ENCODE measurements at regions not wholly inside any gene's neighbourhood (a gene's known extent, or its start where the extent isn't known, plus 50 kb on each side); places are given as distances from the start of the nearest gene placed in this dataset.

GRCh38 chr1:232227306-232227705 is 402.6 kb downstream of the SIPA1L2 start:
- TF ChIP-seq FOXK1 (CRISPR knock-in tag; IDR thresholded peaks at IDR 0.05): no peak
- TF ChIP-seq USF2 (CRISPR knock-in tag; IDR thresholded peaks at IDR 0.05): no peak
- TF ChIP-seq MAX (CRISPR knock-in tag; IDR thresholded peaks at IDR 0.05): no peak
- no peak for TF ChIP-seq TEAD4 (CRISPR knock-in tag; IDR thresholded peaks at IDR 0.05)
- TF ChIP-seq GRHL2 (CRISPR knock-in tag; IDR thresholded peaks at IDR 0.05; ENCODE audit: insufficient replicate concordance, severe bottlenecking): no peak
- no peak for TF ChIP-seq ZBTB43 (CRISPR knock-in tag; IDR thresholded peaks at IDR 0.05)
- peaks cover 53% of the 10 kb centered on the region for H3K4me1 Mint-ChIP-seq
- no peaks in the 10 kb centered on the region for H3K9me3 Mint-ChIP-seq
- H3K36me3 Mint-ChIP-seq: peaks cover 25% of the 10 kb centered on the region
- ChIA-PET POLR2A (interaction anchor here (0.7 kb wide), 1 partner anchor 858 kb away, joined by 3 read pairs; no protein-coding TSS in a partner anchor), CTCF (interaction anchor here (0.8 to 1.2 kb wide), 4 partner anchors 16 to 344 kb away, joined by 3 to 4 read pairs (median 4); no protein-coding TSS in a partner anchor)
- peak overlapping the region; percentile 32 for H3K4me3 Mint-ChIP-seq
- H3K27me3 Mint-ChIP-seq (ENCODE audit: low read depth): peaks cover 56% of the 10 kb centered on the region
- ATAC-seq: peak; percentile 12; the same call in 1 of the 2 replicates
- DNase-seq (ENCODE audit: low spot score): no peak
- no peak overlapping the region for H3K27ac Mint-ChIP-seq

- H3K9me3 Mint-ChIP-seq: no peaks in the 10 kb centered on the region
- peaks cover 22% of the 10 kb centered on the region for H3K36me3 Mint-ChIP-seq
- POLR2A ChIA-PET: interaction anchor here (0.6 to 1.5 kb wide), 9 partner anchors 9 to 717 kb away, joined by 3 to 7 read pairs (median 4); partner anchors contain the start of gene MAP10
- H3K4me1 Mint-ChIP-seq: peaks cover 53% of the 10 kb centered on the region
- H3K27ac Mint-ChIP-seq: peak overlapping the region; percentile 46
- no peak for TF ChIP-seq NFE2L1 (CRISPR knock-in tag; IDR thresholded peaks at IDR 0.05)
- no peak for TF ChIP-seq SMAD3 (CRISPR knock-in tag; IDR thresholded peaks at IDR 0.05; ENCODE audit: borderline replicate concordance)
- no peak for TF ChIP-seq NFYB (CRISPR knock-in tag; conservative IDR thresholded peaks at IDR 0.05; ENCODE audit: low read depth)
- TF ChIP-seq OVOL2 (CRISPR knock-in tag; IDR thresholded peaks at IDR 0.05; ENCODE audit: borderline replicate concordance): no peak
- no peak for TF ChIP-seq CDX4 (CRISPR knock-in tag; IDR thresholded peaks at IDR 0.05; ENCODE audit: borderline replicate concordance)
- no peak for TF ChIP-seq ZNF138 (CRISPR knock-in tag; conservative IDR thresholded peaks at IDR 0.05)
- no peak for TF ChIP-seq JAZF1 (CRISPR knock-in tag; IDR thresholded peaks at IDR 0.05)
- TF ChIP-seq JUN (CRISPR knock-in tag; IDR thresholded peaks at IDR 0.05): no peak
- TF ChIP-seq ZNF532 (CRISPR knock-in tag; IDR thresholded peaks at IDR 0.05; ENCODE audit: borderline replicate concordance): no peak
- TF ChIP-seq ZNF263 (CRISPR knock-in tag; IDR thresholded peaks at IDR 0.05; ENCODE audit: low read depth): no peak
- no peak for TF ChIP-seq MYBL2 (CRISPR knock-in tag; IDR thresholded peaks at IDR 0.05)
- no peak for TF ChIP-seq KAT7 (CRISPR knock-in tag; IDR thresholded peaks at IDR 0.05; ENCODE audit: borderline replicate concordance)
- CTCF ChIA-PET: interaction anchor here (1.0 to 2.0 kb wide), 6 partner anchors 15 to 401 kb away, joined by 3 to 15 read pairs (median 4); no protein-coding TSS in a partner anchor
- ATAC-seq: peak; percentile 94
- DNase-seq (ENCODE audit: low spot score): peak; percentile 57
- peaks cover 64% of the 10 kb centered on the region for H3K27me3 Mint-ChIP-seq (ENCODE audit: low read depth)
- H3K4me3 Mint-ChIP-seq: peak overlapping the region; percentile 50
Observed at GRCh38 chr1:232226197-232226712, 403.7 kb downstream of the SIPA1L2 start.
